PC-9 (cell line): ENCODE measurements at regions not wholly inside any gene's neighbourhood (a gene's known extent, or its start where the extent isn't known, plus 50 kb on each side); places are given as distances from the start of the nearest gene placed in this dataset.

Experiments
- BruUV-seq: library from RNA; stranded (reverse); fragments of 400-500 nt; replicated peaks from 2 replicates; lab custom pipeline; 2021; lab: Mats Ljungman, UMichigan
- CTCF ChIA-PET: fragments of 300-600 bp; sonication (Branson Sonifier 250); formaldehyde crosslinking; loops from one replicate; lab custom pipeline; 2022; ENCODE audit warnings: antibody characterized with exemption; lab: Charles Lee
- POLR2A ChIA-PET: fragments of 300-600 bp; sonication (Branson Sonifier 250); formaldehyde crosslinking; loops from one replicate; lab custom pipeline; 2022; ENCODE audit warnings: antibody characterized with exemption; ENCODE audit not compliant: unreplicated experiment; lab: Charles Lee
- DNase-seq, 2 experiments: peaks; one replicate each; pipeline versions ENCODE4 v3.0.0 to v3.0.0-alpha.2; 2015 to 2022; ENCODE audit warnings: mixed read lengths in 1 of 2
- H2AFZ ChIP-seq: fragments of 200-600 bp; sonication (generic); 2 replicates; pipeline ENCODE4 v1.8.1; 2017; ENCODE audit warnings: antibody characterized with exemption
- H3F3A ChIP-seq: fragments of 200-600 bp; sonication (generic); 2 replicates; pipeline ENCODE4 v1.8.1; 2017; ENCODE audit warnings: antibody characterized with exemption, mild to moderate bottlenecking, low read depth; ENCODE audit not compliant: insufficient read depth
- H3K27ac ChIP-seq: fragments of 200-600 bp; sonication (generic); 2 replicates; pipeline ENCODE4 v1.6.1; 2016; ENCODE audit warnings: mixed run types
- H3K27me3 ChIP-seq: fragments of 200-600 bp; sonication (generic); 2 replicates; pipeline ENCODE4 v1.6.1; 2016; ENCODE audit warnings: low read depth, mixed run types; ENCODE audit not compliant: insufficient read depth
- H3K36me3 ChIP-seq: fragments of 200-600 bp; sonication (generic); 2 replicates; pipeline ENCODE4 v1.6.1; 2016; ENCODE audit warnings: low read depth, mixed run types
- H3K4me1 ChIP-seq: fragments of 200-600 bp; sonication (generic); replicated peaks from 2 replicates; pipeline ENCODE4 v1.6.1; 2016; ENCODE audit warnings: mixed run types; ENCODE audit not compliant: insufficient read depth
- H3K4me2 ChIP-seq: fragments of 200-600 bp; sonication (generic); 2 replicates; pipeline ENCODE4 v1.6.1; 2017; ENCODE audit warnings: mixed run types
- H3K4me3 ChIP-seq: fragments of 200-600 bp; sonication (generic); 2 replicates; pipeline ENCODE4 v1.6.1; 2016; ENCODE audit warnings: mixed run types
- H3K79me2 ChIP-seq: fragments of 200-600 bp; sonication (generic); 2 replicates; pipeline ENCODE4 v1.6.1; 2017; ENCODE audit warnings: low read depth, mixed run types
- H3K9me2 ChIP-seq: fragments of 200-600 bp; sonication (generic); 2 replicates; pipeline ENCODE4 v1.8.1; 2017; ENCODE audit warnings: mild to moderate bottlenecking; ENCODE audit not compliant: insufficient read depth
- H3K9me3 ChIP-seq: fragments of 200-600 bp; sonication (generic); 2 replicates; pipeline ENCODE4 v1.8.1; 2016; ENCODE audit warnings: low read depth; ENCODE audit not compliant: insufficient read depth
- H4K20me1 ChIP-seq: fragments of 200-600 bp; sonication (generic); 2 replicates; pipeline ENCODE4 v1.8.1; 2017; ENCODE audit not compliant: insufficient read depth
- CTCF ChIP-seq: fragments of 200-600 bp; sonication (generic); conservative IDR thresholded peaks from 2 replicates; pipeline ENCODE4 v1.6.1; 2017; ENCODE audit warnings: mixed run types, antibody characterized with exemption, mild to moderate bottlenecking, moderate library complexity
- EZH2 ChIP-seq: fragments of 200-600 bp; sonication (generic); IDR thresholded peaks from 2 replicates; pipeline ENCODE4 v1.8.0; 2017; ENCODE audit warnings: antibody characterized with exemption, low read depth
- intact Hi-C: fragments of 100-400 bp; cut with micrococcal nuclease; formaldehyde crosslinking; loops from one replicate; pipeline ENCODE4 v1.10.0; 2022; ENCODE audit not compliant: unreplicated experiment

- BruUV-seq, result no TSS peak
- Histone ChIP-seq H3K27me3 (peaks cover 90% of the 10 kb centered on the region), H3K27ac (no peak overlapping the region), H3F3A (no peaks in the 10 kb centered on the region), H3K4me2 (no peak overlapping the region), H3K9me3 (no peaks in the 10 kb centered on the region), H3K36me3 (no peaks in the 10 kb centered on the region), H4K20me1 (no peaks in the 10 kb centered on the region; the same call in 1 of the 2 replicates), H3K4me3 (no peak overlapping the region), H3K9me2 (peaks cover 4% of the 10 kb centered on the region; the same call in 1 of the 2 replicates), H3K4me1 (no peaks in the 10 kb centered on the region), H3K79me2 (no peaks in the 10 kb centered on the region), H2AFZ (no peak overlapping the region)
- TF ChIP-seq CTCF (no peak), EZH2 (no peak)
- DNase-seq, result no peak
- ChIA-PET CTCF (no interaction called here), POLR2A (no interaction called here)
- intact Hi-C loops, result loop anchor here (5.0 kb wide), 1 partner anchor 42 kb away; no protein-coding TSS in a partner anchor
Observed at GRCh38 chr2:241994556-241995213, 125.2 kb downstream of the RTP5 start.

GRCh38 chr2:241996100-241996499 lies 126.6 kb downstream of the RTP5 start:
- Histone ChIP-seq H3K9me2 (peaks cover 4% of the 10 kb centered on the region; the same call in 1 of the 2 replicates), H3K4me1 (no peaks in the 10 kb centered on the region), H3K79me2 (no peaks in the 10 kb centered on the region), H4K20me1 (no peaks in the 10 kb centered on the region; the same call in 1 of the 2 replicates), H2AFZ (no peak overlapping the region), H3K9me3 (no peaks in the 10 kb centered on the region), H3F3A (no peaks in the 10 kb centered on the region), H3K4me3 (no peak overlapping the region), H3K4me2 (no peak overlapping the region), H3K36me3 (no peaks in the 10 kb centered on the region), H3K27me3 (peaks cover 98% of the 10 kb centered on the region), H3K27ac (no peak overlapping the region)
- intact Hi-C loops, result loop anchor here (5.0 kb wide), 1 partner anchor 44 kb away; no protein-coding TSS in a partner anchor
- TF ChIP-seq CTCF (no peak), EZH2 (no peak)
- no peak for DNase-seq
- CTCF ChIA-PET, result interaction anchor here (0.6 kb wide), 1 partner anchor 51 kb away, joined by 3 read pairs; no protein-coding TSS in a partner anchor
- BruUV-seq, result no TSS peak
- POLR2A ChIA-PET, result no interaction called here

GRCh38 chr2:241997017-241997416 lies 127.5 kb downstream of the RTP5 start:
- Histone ChIP-seq H3F3A (no peaks in the 10 kb centered on the region), H3K9me2 (0 out of 2 replicates have a peak, but pooled peaks cover 3% of the 10 kb centered on the region), H3K36me3 (no peaks in the 10 kb centered on the region), H3K9me3 (no peaks in the 10 kb centered on the region), H3K4me3 (no peak overlapping the region), H4K20me1 (no peaks in the 10 kb centered on the region; the same call in 1 of the 2 replicates), H2AFZ (no peak overlapping the region), H3K79me2 (no peaks in the 10 kb centered on the region), H3K4me1 (no peaks in the 10 kb centered on the region), H3K27me3 (peaks cover 100% of the 10 kb centered on the region), H3K27ac (no peak overlapping the region), H3K4me2 (no peak overlapping the region)
- no TSS peak for BruUV-seq
- no peak for TF ChIP-seq EZH2
- no peak for TF ChIP-seq CTCF
- POLR2A ChIA-PET, result interaction anchor here (0.6 kb wide), 1 partner anchor 224 kb away, joined by 6 read pairs; no protein-coding TSS in a partner anchor
- intact Hi-C loops, result loop anchor here (5.0 kb wide), 1 partner anchor 45 kb away; no protein-coding TSS in a partner anchor
- CTCF ChIA-PET, result no interaction called here
- DNase-seq, result no peak
